GM12865 (cell line): ENCODE measurements at regions not wholly inside any gene's neighbourhood (a gene's known extent, or its start where the extent isn't known, plus 50 kb on each side); places are given as distances from the start of the nearest gene placed in this dataset.
"Not testable (repeated sequence)": the region's sequence is repeated elsewhere in the genome, so short reads cannot be mapped to it uniquely, and the experiment has no call there.

ENCODE experiments used
- DNase-seq: peaks from one replicate; pipeline ENCODE4 v3.0.0; 2010; ENCODE audit warnings: low read depth
- H3K4me3 ChIP-seq: 2 replicates; pipeline ENCODE4 v1.5.1; 2011; ENCODE audit warnings: mild to moderate bottlenecking, low read depth, low read length, control low read depth
- CTCF ChIP-seq: IDR thresholded peaks from 2 replicates; pipeline ENCODE4 v1.5.1; 2011; ENCODE audit warnings: low read length, control low read depth, low read depth, inconsistent platforms; ENCODE audit not compliant: insufficient read depth; ENCODE audit errors: missing control alignments

GRCh38 chr7:42650701-42651100, 261.2 kb downstream of the C7orf25 start:
- no peak overlapping the region for H3K4me3 ChIP-seq
- DNase-seq, result no peak
- TF ChIP-seq CTCF, result no peak

- TF ChIP-seq CTCF, result no peak
- no peak for DNase-seq
- H3K4me3 ChIP-seq, result no peak overlapping the region
Observed at GRCh38 chr7:42650171-42650570, 261.7 kb downstream of the C7orf25 start.

GRCh38 chr7:42645906-42646305, 266.0 kb downstream of the C7orf25 start:
- no peak overlapping the region for H3K4me3 ChIP-seq
- DNase-seq, result no peak
- TF ChIP-seq CTCF, result no peak

- no peak overlapping the region for H3K4me3 ChIP-seq
- DNase-seq, result no peak
- TF ChIP-seq CTCF, result no peak
Observed at GRCh38 chr7:42642699-42643098, 269.2 kb downstream of the C7orf25 start.

- no peak for TF ChIP-seq CTCF
- H3K4me3 ChIP-seq, result no peak overlapping the region
- DNase-seq, result no peak
Observed at GRCh38 chr7:42639930-42640329, 271.9 kb downstream of the C7orf25 start.

- H3K4me3 ChIP-seq, DNase-seq: not testable (repeated sequence)
Observed at GRCh38 chr7:42636380-42636779, 275.5 kb downstream of the C7orf25 start.

GRCh38 chr7:42628054-42628453, 283.8 kb downstream of the C7orf25 start:
- no peak overlapping the region for H3K4me3 ChIP-seq
- TF ChIP-seq CTCF, result no peak
- DNase-seq, result no peak
